OCI-LY7 (cell line): ENCODE measurements at regions not wholly inside any gene's neighbourhood (a gene's known extent, or its start where the extent isn't known, plus 50 kb on each side); places are given as distances from the start of the nearest gene placed in this dataset.
"Not testable (repeated sequence)": the region's sequence is repeated elsewhere in the genome, so short reads cannot be mapped to it uniquely, and the experiment has no call there.

ENCODE experiments used
- BruUV-seq: library from RNA; stranded (reverse); fragments of 400-500 nt; replicated peaks from 2 replicates; lab custom pipeline; 2021; lab: Mats Ljungman, UMichigan
- CTCF ChIA-PET: fragments of 300-600 bp; sonication (Branson Sonifier 250); formaldehyde crosslinking; loops from one replicate; lab custom pipeline; 2022; ENCODE audit warnings: antibody characterized with exemption; ENCODE audit not compliant: unreplicated experiment; lab: Charles Lee
- POLR2A ChIA-PET: fragments of 300-600 bp; sonication (Branson Sonifier 250); formaldehyde crosslinking; loops from one replicate; lab custom pipeline; 2022; ENCODE audit warnings: antibody characterized with exemption; lab: Charles Lee
- DNase-seq: peaks from one replicate; pipeline ENCODE4 v3.0.0-alpha.2; 2015; ENCODE audit warnings: low spot score
- H2AFZ ChIP-seq: fragments of 200-600 bp; sonication (generic), shearing (Covaris generic); 2 replicates; pipeline ENCODE4 v1.6.1; 2014; ENCODE audit warnings: mild to moderate bottlenecking, antibody characterized with exemption, low read length, moderate library complexity
- H3K27ac ChIP-seq: fragments of 200-600 bp; sonication (generic); 2 replicates; pipeline ENCODE4 v1.5.1; 2014; ENCODE audit warnings: mixed run types, low read depth, mild to moderate bottlenecking, moderate library complexity, low read length, inconsistent platforms; ENCODE audit not compliant: poor library complexity, severe bottlenecking
- H3K36me3 ChIP-seq: fragments of 200-600 bp; sonication (generic); 2 replicates; pipeline ENCODE4 v1.6.1; 2014; ENCODE audit warnings: mild to moderate bottlenecking, antibody characterized with exemption, low read length, moderate library complexity, mixed read lengths; ENCODE audit not compliant: insufficient read depth
- H3K4me1 ChIP-seq: fragments of 200-600 bp; sonication (generic); 2 replicates; pipeline ENCODE4 v1.5.1; 2014; ENCODE audit warnings: mild to moderate bottlenecking, low read length; ENCODE audit not compliant: insufficient read depth, poor library complexity, severe bottlenecking
- H3K4me2 ChIP-seq: fragments of 200-600 bp; sonication (generic); 2 replicates; pipeline ENCODE4 v1.6.1; 2014; ENCODE audit warnings: mild to moderate bottlenecking, low read length
- H3K4me3 ChIP-seq: fragments of 200-600 bp; sonication (generic); 2 replicates; pipeline ENCODE4 v1.5.1; 2014; ENCODE audit warnings: mild to moderate bottlenecking, low read depth, low read length; ENCODE audit not compliant: poor library complexity, severe bottlenecking
- H3K79me2 ChIP-seq: fragments of 200-600 bp; sonication (generic); 2 replicates; pipeline ENCODE4 v1.6.1; 2016; ENCODE audit warnings: low read depth, mild to moderate bottlenecking, low read length, moderate library complexity, mixed read lengths; ENCODE audit not compliant: insufficient read depth
- H3K9me2 ChIP-seq: fragments of 200-600 bp; sonication (generic); 2 replicates; pipeline ENCODE4 v1.6.1; 2016; ENCODE audit warnings: mild to moderate bottlenecking, low read length, mixed read lengths; ENCODE audit not compliant: insufficient read depth
- H3K9me3 ChIP-seq: fragments of 200-600 bp; sonication (generic); 2 replicates; pipeline ENCODE4 v1.6.1; 2014; ENCODE audit warnings: mild to moderate bottlenecking, mixed run types, low read length, mixed read lengths
- H4K20me1 ChIP-seq: fragments of 200-600 bp; sonication (generic); 2 replicates; pipeline ENCODE4 v1.6.1; 2014; ENCODE audit warnings: mild to moderate bottlenecking, antibody characterized with exemption, low read length, moderate library complexity, mixed read lengths; ENCODE audit not compliant: insufficient read depth
- EZH2phosphoT487 ChIP-seq: fragments of 200-600 bp; sonication (generic); IDR thresholded peaks from 2 replicates; pipeline ENCODE4 v1.6.1; 2018; ENCODE audit warnings: low read depth, borderline replicate concordance, mild to moderate bottlenecking, mixed run types, antibody characterized with exemption, low read length, moderate library complexity, mixed read lengths
- intact Hi-C: fragments of 100-400 bp; cut with micrococcal nuclease; formaldehyde crosslinking; loops from one replicate; pipeline ENCODE4 v1.10.0; 2022; ENCODE audit not compliant: unreplicated experiment
- TF ChIP-seq, protein P1 (sequence below): fragments of 200-600 bp; sonication (generic); conservative IDR thresholded peaks from 2 replicates; pipeline ENCODE4 v1.5.1; 2014; ENCODE audit warnings: mild to moderate bottlenecking, antibody characterized with exemption, low read length, moderate library complexity, mixed read lengths

DNA sequence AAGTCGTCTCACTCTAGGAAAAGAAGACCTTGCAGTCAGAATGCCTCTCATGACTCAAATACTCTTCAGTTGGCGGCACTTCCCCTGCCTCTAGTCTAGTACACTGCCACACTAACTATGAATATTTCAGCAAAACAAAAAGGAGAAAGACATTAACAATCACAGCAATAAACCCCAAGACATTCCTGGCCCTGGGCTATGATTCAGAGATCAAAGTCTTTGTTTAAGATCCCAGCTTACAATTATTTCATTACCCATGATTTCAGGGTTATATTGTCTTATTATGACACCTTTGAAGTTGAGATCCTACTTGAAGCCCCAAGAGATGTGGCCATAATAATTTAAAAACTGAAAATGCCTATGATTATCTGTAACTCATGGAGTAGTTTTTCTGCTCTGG lies 597.5 kb downstream of the REEP3 start:
- no peaks in the 10 kb centered on the region for H3K79me2 ChIP-seq
- no TSS peak for BruUV-seq
- no peaks in the 10 kb centered on the region for H3K36me3 ChIP-seq
- DNase-seq: no peak
- H3K4me2 ChIP-seq: no peak overlapping the region
- TF ChIP-seq, protein P1, sequence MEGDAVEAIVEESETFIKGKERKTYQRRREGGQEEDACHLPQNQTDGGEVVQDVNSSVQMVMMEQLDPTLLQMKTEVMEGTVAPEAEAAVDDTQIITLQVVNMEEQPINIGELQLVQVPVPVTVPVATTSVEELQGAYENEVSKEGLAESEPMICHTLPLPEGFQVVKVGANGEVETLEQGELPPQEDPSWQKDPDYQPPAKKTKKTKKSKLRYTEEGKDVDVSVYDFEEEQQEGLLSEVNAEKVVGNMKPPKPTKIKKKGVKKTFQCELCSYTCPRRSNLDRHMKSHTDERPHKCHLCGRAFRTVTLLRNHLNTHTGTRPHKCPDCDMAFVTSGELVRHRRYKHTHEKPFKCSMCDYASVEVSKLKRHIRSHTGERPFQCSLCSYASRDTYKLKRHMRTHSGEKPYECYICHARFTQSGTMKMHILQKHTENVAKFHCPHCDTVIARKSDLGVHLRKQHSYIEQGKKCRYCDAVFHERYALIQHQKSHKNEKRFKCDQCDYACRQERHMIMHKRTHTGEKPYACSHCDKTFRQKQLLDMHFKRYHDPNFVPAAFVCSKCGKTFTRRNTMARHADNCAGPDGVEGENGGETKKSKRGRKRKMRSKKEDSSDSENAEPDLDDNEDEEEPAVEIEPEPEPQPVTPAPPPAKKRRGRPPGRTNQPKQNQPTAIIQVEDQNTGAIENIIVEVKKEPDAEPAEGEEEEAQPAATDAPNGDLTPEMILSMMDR: no peak
- intact Hi-C loops: no loop called here
- ChIA-PET CTCF (no interaction called here), POLR2A (interaction anchor here (0.7 kb wide), 1 partner anchor 311 kb away, joined by 3 read pairs; no protein-coding TSS in a partner anchor)
- no peaks in the 10 kb centered on the region for H3K4me1 ChIP-seq
- no peak overlapping the region for H2AFZ ChIP-seq
- no peak overlapping the region for H3K4me3 ChIP-seq
- no peaks in the 10 kb centered on the region for H4K20me1 ChIP-seq
- no peak overlapping the region for H3K27ac ChIP-seq
- H3K9me2 ChIP-seq: no peaks in the 10 kb centered on the region
- H3K9me3 ChIP-seq: no peaks in the 10 kb centered on the region

DNA sequence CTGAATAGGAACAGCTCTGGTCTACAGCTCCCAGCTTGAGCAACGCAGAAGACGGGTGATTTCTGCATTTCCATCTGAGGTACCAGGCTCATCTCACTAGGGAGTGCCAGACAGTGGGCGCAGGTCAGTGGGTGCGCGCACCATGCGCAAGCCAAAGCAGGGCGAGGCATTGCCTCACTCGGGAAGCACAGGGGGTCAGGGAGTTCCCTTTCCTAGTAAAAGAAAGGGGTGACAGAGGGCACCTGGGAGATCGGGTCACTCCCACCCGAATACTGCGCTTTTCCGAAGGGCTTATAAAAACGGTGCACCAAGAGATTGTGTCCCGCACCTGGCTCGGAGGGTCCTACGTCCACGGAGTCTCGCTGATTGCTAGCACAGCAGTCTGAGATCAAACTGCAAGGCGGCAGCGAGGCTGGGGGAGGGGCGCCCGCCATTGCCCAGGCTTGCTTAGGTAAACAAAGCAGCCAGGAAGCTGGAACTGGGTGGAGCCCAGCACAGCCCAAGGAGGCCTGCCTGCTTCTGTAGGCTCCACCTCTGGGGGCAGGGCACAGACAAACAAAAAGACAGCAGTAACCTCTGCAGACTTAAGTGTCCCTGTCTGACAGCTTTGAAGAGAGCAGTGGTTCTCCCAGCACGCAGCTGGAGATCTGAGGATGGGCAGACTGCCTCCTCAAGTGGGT lies 599.2 kb downstream of the REEP3 start:
- BruUV-seq, POLR2A ChIA-PET, H3K36me3 ChIP-seq, H3K4me2 ChIP-seq, H3K9me2 ChIP-seq, H3K4me3 ChIP-seq, H3K4me1 ChIP-seq, H2AFZ ChIP-seq, CTCF ChIA-PET, H4K20me1 ChIP-seq, DNase-seq, intact Hi-C loops, H3K9me3 ChIP-seq, H3K79me2 ChIP-seq, H3K27ac ChIP-seq: not testable (repeated sequence)

DNA sequence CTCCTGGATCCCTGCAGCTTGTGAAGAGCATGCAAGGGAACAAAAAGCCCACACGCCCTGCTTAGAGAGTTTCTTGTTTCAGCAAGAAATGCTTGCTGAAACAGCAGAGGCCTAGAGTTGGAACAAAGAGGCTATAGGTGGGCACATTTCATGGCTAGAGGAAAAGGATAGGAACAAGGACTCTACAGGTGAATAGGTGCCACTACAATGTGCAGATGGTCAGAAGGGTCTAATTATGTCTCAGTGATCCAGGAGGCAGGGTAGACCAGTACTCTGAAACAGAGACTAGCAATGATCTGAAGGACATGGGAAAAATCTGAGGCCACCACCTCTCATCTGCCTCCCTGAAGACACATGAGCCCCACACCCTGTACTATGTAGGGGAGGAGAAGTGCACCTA lies 609.0 kb downstream of the REEP3 start:
- no peaks in the 10 kb centered on the region for H3K79me2 ChIP-seq
- no peaks in the 10 kb centered on the region for H3K4me1 ChIP-seq
- DNase-seq: no peak
- H3K36me3 ChIP-seq: no peaks in the 10 kb centered on the region
- no peaks in the 10 kb centered on the region for H3K9me3 ChIP-seq
- H3K9me2 ChIP-seq: no peaks in the 10 kb centered on the region
- H4K20me1 ChIP-seq: no peaks in the 10 kb centered on the region
- TF ChIP-seq, protein P1: 0 out of 2 replicates have a peak, but pooled peaks have one; percentile 25
- TF ChIP-seq EZH2phosphoT487: no peak
- no TSS peak for BruUV-seq
- H3K4me3 ChIP-seq: no peak overlapping the region
- ChIA-PET CTCF (no interaction called here), POLR2A (interaction anchor here (0.5 to 1.6 kb wide), 2 partner anchors 16 to 852 kb away, joined by 3 to 4 read pairs; no protein-coding TSS in a partner anchor)
- no peak overlapping the region for H3K4me2 ChIP-seq
- H3K27ac ChIP-seq: no peak overlapping the region
- H2AFZ ChIP-seq: no peak overlapping the region
- intact Hi-C loops: no loop called here
